ENCODE measurements at regions not wholly inside any gene's neighbourhood (a gene's known extent, or its start where the extent isn't known, plus 50 kb on each side); places are given as distances from the start of the nearest gene placed in this dataset.

DNA sequence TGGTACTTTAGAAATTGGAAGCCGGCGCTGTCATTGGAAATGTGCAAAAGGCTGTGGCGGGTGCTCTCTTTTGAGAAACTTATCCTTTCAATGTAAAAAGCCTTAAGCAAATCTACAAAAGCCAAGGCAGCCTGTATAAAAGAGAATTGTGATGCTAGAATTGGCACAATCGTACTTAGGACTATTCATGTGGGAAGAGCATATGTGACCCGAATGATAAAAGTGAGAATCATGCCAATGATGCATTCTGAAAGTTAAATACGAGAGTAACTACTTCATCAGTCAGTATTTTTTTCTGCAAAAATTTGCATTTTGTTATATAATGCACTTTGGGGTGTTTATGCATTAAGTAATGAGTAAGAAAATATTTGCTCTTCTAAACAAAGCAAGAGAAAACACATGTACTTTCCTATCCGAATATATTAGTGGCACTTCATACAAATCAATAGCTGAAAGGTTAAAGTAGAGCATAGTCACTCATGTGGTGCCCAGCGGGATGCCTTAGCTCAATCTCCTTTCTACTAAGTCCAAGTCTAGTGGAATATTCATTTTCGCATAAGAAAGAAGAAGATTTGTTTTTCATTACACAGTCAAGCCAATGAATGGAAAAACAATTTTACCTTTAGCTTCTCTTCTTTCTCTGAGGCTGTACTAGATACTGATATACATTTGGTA, 1256.6 kb upstream of the B3GALT2 start:
- no peak for DNase-seq

DNA sequence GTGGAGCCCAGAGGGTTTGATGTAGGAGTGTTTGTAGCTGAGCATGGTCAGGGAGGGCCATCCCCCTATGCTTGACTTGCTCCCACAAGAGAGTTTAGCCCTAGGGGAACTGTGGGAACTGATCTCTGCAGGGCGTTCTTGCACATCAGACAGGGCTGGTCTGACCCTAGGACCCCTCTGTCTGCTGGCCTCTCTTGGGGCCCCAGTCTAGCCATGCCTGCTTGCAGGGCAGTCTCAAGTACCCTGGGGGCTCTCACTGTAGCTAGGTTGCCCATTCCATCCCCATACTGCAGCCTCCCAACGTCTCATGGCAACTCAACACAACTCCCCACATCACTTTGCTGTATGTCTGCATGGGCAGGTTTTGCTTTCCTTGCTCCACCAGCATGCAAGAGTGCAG, 1250.7 kb upstream of the B3GALT2 start:
- no peak overlapping the region for H3K4me3 Mint-ChIP-seq (ENCODE audit: unreplicated experiment)
- H3K27me3 Mint-ChIP-seq (ENCODE audit: unreplicated experiment), result peaks cover 1% of the 10 kb centered on the region
- peaks cover 4% of the 10 kb centered on the region for H3K36me3 Mint-ChIP-seq (ENCODE audit: unreplicated experiment)
- TF ChIP-seq, protein P1, sequence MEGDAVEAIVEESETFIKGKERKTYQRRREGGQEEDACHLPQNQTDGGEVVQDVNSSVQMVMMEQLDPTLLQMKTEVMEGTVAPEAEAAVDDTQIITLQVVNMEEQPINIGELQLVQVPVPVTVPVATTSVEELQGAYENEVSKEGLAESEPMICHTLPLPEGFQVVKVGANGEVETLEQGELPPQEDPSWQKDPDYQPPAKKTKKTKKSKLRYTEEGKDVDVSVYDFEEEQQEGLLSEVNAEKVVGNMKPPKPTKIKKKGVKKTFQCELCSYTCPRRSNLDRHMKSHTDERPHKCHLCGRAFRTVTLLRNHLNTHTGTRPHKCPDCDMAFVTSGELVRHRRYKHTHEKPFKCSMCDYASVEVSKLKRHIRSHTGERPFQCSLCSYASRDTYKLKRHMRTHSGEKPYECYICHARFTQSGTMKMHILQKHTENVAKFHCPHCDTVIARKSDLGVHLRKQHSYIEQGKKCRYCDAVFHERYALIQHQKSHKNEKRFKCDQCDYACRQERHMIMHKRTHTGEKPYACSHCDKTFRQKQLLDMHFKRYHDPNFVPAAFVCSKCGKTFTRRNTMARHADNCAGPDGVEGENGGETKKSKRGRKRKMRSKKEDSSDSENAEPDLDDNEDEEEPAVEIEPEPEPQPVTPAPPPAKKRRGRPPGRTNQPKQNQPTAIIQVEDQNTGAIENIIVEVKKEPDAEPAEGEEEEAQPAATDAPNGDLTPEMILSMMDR (IDR thresholded peaks at IDR 0.05; ENCODE audit: partially characterized antibody, unreplicated experiment), result no peak
- DNase-seq, result no peak
- no peaks in the 10 kb centered on the region for H3K4me1 Mint-ChIP-seq (ENCODE audit: low read depth, unreplicated experiment)
- H3K9me3 Mint-ChIP-seq (ENCODE audit: unreplicated experiment), result peaks cover 1% of the 10 kb centered on the region
- no peak overlapping the region for H3K27ac Mint-ChIP-seq (ENCODE audit: unreplicated experiment)

More for the DNA sequence above, 1256.6 kb upstream of the B3GALT2 start:
- Mint-ChIP-seq H3K4me1 (ENCODE audit: low read depth, unreplicated experiment) (no peaks in the 10 kb centered on the region), H3K9me3 (ENCODE audit: unreplicated experiment) (peaks cover 1% of the 10 kb centered on the region), H3K4me3 (ENCODE audit: unreplicated experiment) (no peak overlapping the region), H3K36me3 (ENCODE audit: unreplicated experiment) (no peaks in the 10 kb centered on the region), H3K27me3 (ENCODE audit: unreplicated experiment) (no peaks in the 10 kb centered on the region), H3K27ac (ENCODE audit: unreplicated experiment) (no peak overlapping the region)
- TF ChIP-seq, protein P1 (IDR thresholded peaks at IDR 0.05; ENCODE audit: partially characterized antibody, unreplicated experiment), result no peak

DNA sequence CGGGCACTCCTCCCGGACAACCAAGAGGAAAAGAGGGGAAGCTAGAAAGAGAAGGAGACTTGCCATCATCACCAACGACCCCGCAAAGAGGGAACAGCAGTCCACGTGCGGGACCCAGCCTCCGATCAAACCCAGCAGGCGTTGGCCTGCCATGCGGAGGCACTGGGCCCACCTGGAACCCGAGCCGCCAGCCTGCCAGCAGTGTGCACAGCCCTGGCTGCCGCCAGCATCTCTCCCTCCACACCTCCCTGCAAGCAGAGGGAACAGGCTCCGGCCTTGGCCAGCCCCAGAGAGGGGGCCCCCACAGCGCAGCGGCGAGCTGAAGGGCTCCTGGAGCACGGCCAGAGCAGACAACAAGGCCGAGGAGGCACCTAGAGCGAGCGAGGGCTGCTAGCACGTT, 1244.7 kb upstream of the B3GALT2 start:
- Mint-ChIP-seq H3K27ac (ENCODE audit: unreplicated experiment) (no peak overlapping the region), H3K36me3 (ENCODE audit: unreplicated experiment) (no peaks in the 10 kb centered on the region), H3K4me3 (ENCODE audit: unreplicated experiment) (no peak overlapping the region), H3K27me3 (ENCODE audit: unreplicated experiment) (no peaks in the 10 kb centered on the region), H3K4me1 (ENCODE audit: low read depth, unreplicated experiment) (no peaks in the 10 kb centered on the region), H3K9me3 (ENCODE audit: unreplicated experiment) (no peaks in the 10 kb centered on the region)
- TF ChIP-seq, protein P1 (IDR thresholded peaks at IDR 0.05; ENCODE audit: partially characterized antibody, unreplicated experiment), result no peak
- DNase-seq, result no peak

DNA sequence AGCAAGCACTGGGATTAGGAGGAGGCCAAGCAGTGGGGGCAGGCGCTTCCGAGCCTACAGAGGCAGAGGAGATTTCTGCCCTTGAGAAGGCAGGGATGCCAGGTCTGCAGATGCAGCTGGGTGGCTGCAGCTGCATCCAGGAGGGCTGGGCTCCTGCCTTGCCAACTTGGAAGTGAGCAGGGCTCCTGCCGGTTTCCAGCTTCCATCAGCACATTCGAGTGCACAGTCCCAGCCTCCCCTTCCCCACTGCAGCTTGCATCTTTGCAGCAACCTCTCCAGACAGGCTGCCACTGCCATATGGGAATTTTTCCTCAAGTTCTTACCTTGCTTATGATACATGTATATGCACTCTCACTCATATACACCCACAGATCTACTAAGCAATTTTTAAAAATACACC, 1234.3 kb upstream of the B3GALT2 start:
- H3K4me1 Mint-ChIP-seq (ENCODE audit: low read depth, unreplicated experiment), result no peaks in the 10 kb centered on the region
- no peak for DNase-seq
- no peak overlapping the region for H3K4me3 Mint-ChIP-seq (ENCODE audit: unreplicated experiment)
- TF ChIP-seq, protein P1 (IDR thresholded peaks at IDR 0.05; ENCODE audit: partially characterized antibody, unreplicated experiment), result no peak
- H3K27me3 Mint-ChIP-seq (ENCODE audit: unreplicated experiment), result no peaks in the 10 kb centered on the region
- H3K9me3 Mint-ChIP-seq (ENCODE audit: unreplicated experiment), result peaks cover 3% of the 10 kb centered on the region
- peaks cover 9% of the 10 kb centered on the region for H3K36me3 Mint-ChIP-seq (ENCODE audit: unreplicated experiment)
- no peak overlapping the region for H3K27ac Mint-ChIP-seq (ENCODE audit: unreplicated experiment)

DNA sequence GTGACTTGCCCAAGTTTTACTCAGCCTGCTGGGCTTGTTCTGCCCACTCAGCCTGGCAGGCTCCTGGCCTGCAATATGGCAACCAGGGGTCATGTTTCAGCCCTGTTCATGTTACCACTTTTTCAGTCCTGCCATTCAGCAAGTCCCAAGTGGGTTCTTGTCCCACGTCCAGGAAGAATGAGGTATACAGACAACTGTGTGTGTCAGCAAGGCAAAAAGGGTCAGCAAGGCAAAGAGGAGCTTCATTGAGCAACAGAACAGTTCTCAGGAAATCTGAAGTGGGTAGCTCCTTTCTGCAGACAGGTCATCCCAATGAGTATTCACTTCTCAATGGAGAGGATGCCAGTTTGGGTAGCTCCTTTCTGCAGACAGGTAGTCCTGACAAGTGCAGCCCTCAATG, 1233.3 kb upstream of the B3GALT2 start:
- peaks cover 9% of the 10 kb centered on the region for H3K36me3 Mint-ChIP-seq (ENCODE audit: unreplicated experiment)
- no peak overlapping the region for H3K4me3 Mint-ChIP-seq (ENCODE audit: unreplicated experiment)
- no peaks in the 10 kb centered on the region for H3K27me3 Mint-ChIP-seq (ENCODE audit: unreplicated experiment)
- H3K4me1 Mint-ChIP-seq (ENCODE audit: low read depth, unreplicated experiment), result no peaks in the 10 kb centered on the region
- H3K9me3 Mint-ChIP-seq (ENCODE audit: unreplicated experiment), result peaks cover 3% of the 10 kb centered on the region
- TF ChIP-seq, protein P1 (IDR thresholded peaks at IDR 0.05; ENCODE audit: partially characterized antibody, unreplicated experiment), result no peak
- DNase-seq, result no peak
- H3K27ac Mint-ChIP-seq (ENCODE audit: unreplicated experiment), result no peak overlapping the region
